Endothelial cell (in vitro differentiated cells): ENCODE measurements at regions not wholly inside any gene's neighbourhood (a gene's known extent, or its start where the extent isn't known, plus 50 kb on each side); places are given as distances from the start of the nearest gene placed in this dataset.

Experiments
- DNase-seq: peaks from one replicate; pipeline ENCODE4 v3.0.0; 2021; ENCODE audit warnings: low spot score
- H3K27ac Mint-ChIP-seq: one replicate; pipeline ENCODE4 v1.8.0; 2021; ENCODE audit warnings: mixed read lengths, inconsistent platforms; ENCODE audit not compliant: unreplicated experiment
- H3K27me3 Mint-ChIP-seq: one replicate; pipeline ENCODE4 v1.8.0; 2021; ENCODE audit warnings: mild to moderate bottlenecking, moderate library complexity, mixed read lengths, inconsistent platforms; ENCODE audit not compliant: unreplicated experiment
- H3K36me3 Mint-ChIP-seq: one replicate; pipeline ENCODE4 v1.8.0; 2021; ENCODE audit warnings: mild to moderate bottlenecking, low read depth, mixed read lengths, inconsistent platforms; ENCODE audit not compliant: unreplicated experiment
- H3K4me1 Mint-ChIP-seq: one replicate; pipeline ENCODE4 v1.8.0; 2021; ENCODE audit warnings: mild to moderate bottlenecking, mixed read lengths, inconsistent platforms; ENCODE audit not compliant: unreplicated experiment
- H3K4me3 Mint-ChIP-seq: one replicate; pipeline ENCODE4 v1.8.0; 2021; ENCODE audit warnings: mild to moderate bottlenecking, mixed read lengths, inconsistent platforms; ENCODE audit not compliant: unreplicated experiment
- H3K9me3 Mint-ChIP-seq: one replicate; pipeline ENCODE4 v1.8.0; 2021; ENCODE audit warnings: mixed read lengths, inconsistent platforms; ENCODE audit not compliant: unreplicated experiment
- CTCF ChIP-seq: fragments of 200-600 bp; sonication (generic); IDR thresholded peaks from one replicate; pipeline ENCODE4 v1.5.0; 2021; ENCODE audit warnings: antibody characterized with exemption; ENCODE audit not compliant: unreplicated experiment

- DNase-seq: no peak
- no peaks in the 10 kb centered on the region for H3K27me3 Mint-ChIP-seq
- H3K27ac Mint-ChIP-seq: no peak overlapping the region
Observed at GRCh38 chr3:110567029-110567428, 504.6 kb upstream of the NECTIN3 start.

GRCh38 chr3:110568246-110568645 is 503.4 kb upstream of the NECTIN3 start:
- Mint-ChIP-seq H3K27me3 (no peaks in the 10 kb centered on the region), H3K9me3 (no peaks in the 10 kb centered on the region), H3K27ac (no peak overlapping the region), H3K4me3 (no peak overlapping the region), H3K4me1 (no peaks in the 10 kb centered on the region), H3K36me3 (no peaks in the 10 kb centered on the region)
- DNase-seq: no peak
- TF ChIP-seq CTCF: no peak

More at GRCh38 chr3:110567029-110567428, 504.6 kb upstream of the NECTIN3 start:
- Mint-ChIP-seq H3K36me3 (no peaks in the 10 kb centered on the region), H3K4me3 (no peak overlapping the region), H3K4me1 (no peaks in the 10 kb centered on the region), H3K9me3 (no peaks in the 10 kb centered on the region)
- no peak for TF ChIP-seq CTCF

- no peak for TF ChIP-seq CTCF
- DNase-seq: no peak
- H3K36me3 Mint-ChIP-seq: no peaks in the 10 kb centered on the region
- H3K4me3 Mint-ChIP-seq: no peak overlapping the region
- H3K9me3 Mint-ChIP-seq: no peaks in the 10 kb centered on the region
- H3K27ac Mint-ChIP-seq: no peak overlapping the region
- no peaks in the 10 kb centered on the region for H3K4me1 Mint-ChIP-seq
- no peaks in the 10 kb centered on the region for H3K27me3 Mint-ChIP-seq
Observed at GRCh38 chr3:110569073-110569472, 502.5 kb upstream of the NECTIN3 start.

GRCh38 chr3:110575702-110576101 is 495.9 kb upstream of the NECTIN3 start:
- no peak for DNase-seq
- Mint-ChIP-seq H3K36me3 (no peaks in the 10 kb centered on the region), H3K9me3 (no peaks in the 10 kb centered on the region), H3K27ac (no peak overlapping the region), H3K27me3 (no peaks in the 10 kb centered on the region), H3K4me3 (no peak overlapping the region), H3K4me1 (no peaks in the 10 kb centered on the region)
- no peak for TF ChIP-seq CTCF

- no peaks in the 10 kb centered on the region for H3K36me3 Mint-ChIP-seq
- TF ChIP-seq CTCF: no peak
- no peaks in the 10 kb centered on the region for H3K9me3 Mint-ChIP-seq
- H3K4me1 Mint-ChIP-seq: no peaks in the 10 kb centered on the region
- DNase-seq: no peak
- H3K4me3 Mint-ChIP-seq: no peak overlapping the region
- no peak overlapping the region for H3K27ac Mint-ChIP-seq
- H3K27me3 Mint-ChIP-seq: peaks cover 2% of the 10 kb centered on the region
Observed at GRCh38 chr3:110576960-110577359, 494.7 kb upstream of the NECTIN3 start.
